ENCODE measurements at regions not wholly inside any gene's neighbourhood (a gene's known extent, or its start where the extent isn't known, plus 50 kb on each side); places are given as distances from the start of the nearest gene placed in this dataset.

GRCh38 chr5:89575319-89575718, 692.3 kb upstream of the MEF2C start:
- TF ChIP-seq EZH2 (IDR thresholded peaks at IDR 0.05; ENCODE audit: low read length, unreplicated experiment) (no peak), CTCF (conservative IDR thresholded peaks at IDR 0.05; ENCODE audit: low read depth, low read length) (no peak), EZH2phosphoT487 (IDR thresholded peaks at IDR 0.05; ENCODE audit: borderline replicate concordance, low read length) (no peak)

Data from PC-3 (cell line).